ENCODE measurements at regions not wholly inside any gene's neighbourhood (a gene's known extent, or its start where the extent isn't known, plus 50 kb on each side); places are given as distances from the start of the nearest gene placed in this dataset.

DNA sequence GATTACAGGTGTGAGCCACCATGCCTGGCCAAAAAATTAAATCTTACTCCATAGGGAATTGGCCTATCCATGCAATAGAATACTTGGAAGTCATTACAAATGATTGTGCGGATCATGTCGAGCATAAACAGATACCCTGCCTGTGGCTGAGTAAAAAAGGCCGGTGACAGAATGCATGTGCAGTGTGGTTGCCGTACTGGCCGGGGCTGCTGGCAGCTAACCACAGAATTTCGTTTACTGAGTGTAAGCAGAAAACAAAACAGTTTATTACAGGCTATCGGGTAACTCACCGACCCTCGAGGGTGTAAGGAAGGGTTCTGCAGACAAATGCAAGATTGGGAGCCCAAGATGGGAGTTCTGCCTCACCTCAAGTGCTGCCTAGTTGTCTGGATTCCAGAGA lies 127.7 kb downstream of the ZIC5 start:
- TF ChIP-seq, protein P1, sequence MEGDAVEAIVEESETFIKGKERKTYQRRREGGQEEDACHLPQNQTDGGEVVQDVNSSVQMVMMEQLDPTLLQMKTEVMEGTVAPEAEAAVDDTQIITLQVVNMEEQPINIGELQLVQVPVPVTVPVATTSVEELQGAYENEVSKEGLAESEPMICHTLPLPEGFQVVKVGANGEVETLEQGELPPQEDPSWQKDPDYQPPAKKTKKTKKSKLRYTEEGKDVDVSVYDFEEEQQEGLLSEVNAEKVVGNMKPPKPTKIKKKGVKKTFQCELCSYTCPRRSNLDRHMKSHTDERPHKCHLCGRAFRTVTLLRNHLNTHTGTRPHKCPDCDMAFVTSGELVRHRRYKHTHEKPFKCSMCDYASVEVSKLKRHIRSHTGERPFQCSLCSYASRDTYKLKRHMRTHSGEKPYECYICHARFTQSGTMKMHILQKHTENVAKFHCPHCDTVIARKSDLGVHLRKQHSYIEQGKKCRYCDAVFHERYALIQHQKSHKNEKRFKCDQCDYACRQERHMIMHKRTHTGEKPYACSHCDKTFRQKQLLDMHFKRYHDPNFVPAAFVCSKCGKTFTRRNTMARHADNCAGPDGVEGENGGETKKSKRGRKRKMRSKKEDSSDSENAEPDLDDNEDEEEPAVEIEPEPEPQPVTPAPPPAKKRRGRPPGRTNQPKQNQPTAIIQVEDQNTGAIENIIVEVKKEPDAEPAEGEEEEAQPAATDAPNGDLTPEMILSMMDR (conservative IDR thresholded peaks at IDR 0.05; ENCODE audit: low read length): no peak
- no peak for TF ChIP-seq EZH2phosphoT487 (IDR thresholded peaks at IDR 0.05; ENCODE audit: borderline replicate concordance)

Data from Loucy (cell line).